HepG2 (cell line): ENCODE measurements at regions not wholly inside any gene's neighbourhood (a gene's known extent, or its start where the extent isn't known, plus 50 kb on each side); places are given as distances from the start of the nearest gene placed in this dataset.

Experiments used
- CEBPB ChIP-seq: IDR thresholded peaks from 2 replicates; pipeline ENCODE4 v1.6.1; 2011; ENCODE audit warnings: low read depth, low read length, improper control_type of control experiment, borderline replicate concordance
- CTCF ChIP-seq: sonication (generic); formaldehyde crosslinking; IDR thresholded peaks from 2 replicates; pipeline ENCODE4 v1.5.0; 2020; ENCODE audit warnings: mild to moderate bottlenecking, missing genetic modification reagents, moderate library complexity
- FOXO1 ChIP-seq: sonication (generic); formaldehyde crosslinking; IDR thresholded peaks from 2 replicates; pipeline ENCODE4 v1.4.0; 2020; ENCODE audit warnings: missing genetic modification reagents
- NFIC ChIP-seq: IDR thresholded peaks from 2 replicates; pipeline ENCODE4 v1.6.1; 2012; ENCODE audit warnings: mild to moderate bottlenecking, low read length, inconsistent platforms
- POLR2A ChIP-seq, 2 experiments: IDR thresholded peaks; 2 replicates each; pipeline ENCODE4 v1.6.1; 2011; ENCODE audit warnings: low read depth in 2 of 2, low read length in 2 of 2, mild to moderate bottlenecking in 1 of 2, moderate library complexity in 1 of 2; ENCODE audit not compliant: insufficient read depth in 1 of 2
- RAD21 ChIP-seq: fragments of 450-650 bp; formaldehyde crosslinking; IDR thresholded peaks from 2 replicates; pipeline ENCODE4 v1.5.0; 2020; ENCODE audit warnings: mild to moderate bottlenecking
- ZBTB49 ChIP-seq: sonication (generic); formaldehyde crosslinking; IDR thresholded peaks from 2 replicates; pipeline ENCODE4 v1.4.0; 2020; ENCODE audit warnings: missing genetic modification reagents, borderline replicate concordance
- ZKSCAN8 ChIP-seq: IDR thresholded peaks from 2 replicates; pipeline ENCODE4 v1.6.1; 2016; ENCODE audit warnings: borderline replicate concordance, missing genetic modification reagents, missing compliant biosample characterization
- ZNF383 ChIP-seq: sonication (generic); formaldehyde crosslinking; IDR thresholded peaks from 2 replicates; pipeline ENCODE4 v1.4.0; 2020; ENCODE audit warnings: missing genetic modification reagents, mild to moderate bottlenecking, borderline replicate concordance

- TF ChIP-seq CTCF (CRISPR knock-in tag) (no peak), NFIC (no peak), ZKSCAN8 (CRISPR knock-in tag) (no peak), ZBTB49 (CRISPR knock-in tag) (no peak), ZNF383 (CRISPR knock-in tag) (no peak), RAD21 (CRISPR knock-in tag) (no peak), POLR2A (IDR thresholded peaks at IDR 0.05; ENCODE audit: insufficient read depth in 1 of 2, low read depth in 2 of 2, low read length in 2 of 2) (no peak), CEBPB (no peak), FOXO1 (CRISPR knock-in tag) (no peak)
Observed at GRCh38 chr12:58252914-58253313, 311.5 kb downstream of the ATP23 start.
